Putamen (tissue), 1 donor: ENCODE measurements at regions not wholly inside any gene's neighbourhood (a gene's known extent, or its start where the extent isn't known, plus 50 kb on each side); places are given as distances from the start of the nearest gene placed in this dataset.
"Not testable (repeated sequence)": the region's sequence is repeated elsewhere in the genome, so short reads cannot be mapped to it uniquely, and the experiment has no call there.

Experiments used
- DNase-seq: peaks from one replicate; pipeline ENCODE4 v3.0.0-alpha.2; 2016; ENCODE audit warnings: low spot score

DNA sequence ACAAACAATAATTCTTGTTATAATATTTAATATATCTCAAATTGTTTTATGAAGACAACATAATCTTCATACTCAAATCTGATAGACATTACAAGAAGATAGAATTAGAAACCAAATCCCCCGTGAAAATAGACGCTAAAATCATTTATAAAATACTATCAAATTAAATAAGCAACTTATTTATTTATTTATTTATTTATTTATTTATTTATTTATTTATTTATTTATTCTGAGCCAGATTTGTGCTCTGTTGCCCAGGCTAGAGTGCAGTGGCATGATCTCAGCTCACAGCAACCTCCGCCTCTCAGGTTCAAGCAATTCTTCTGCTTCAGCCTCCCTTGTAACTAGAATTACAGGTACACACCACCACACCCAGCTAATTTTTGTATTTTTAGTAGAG is 294.9 kb upstream of the MAGEC2 start:
- DNase-seq, result no peak

DNA sequence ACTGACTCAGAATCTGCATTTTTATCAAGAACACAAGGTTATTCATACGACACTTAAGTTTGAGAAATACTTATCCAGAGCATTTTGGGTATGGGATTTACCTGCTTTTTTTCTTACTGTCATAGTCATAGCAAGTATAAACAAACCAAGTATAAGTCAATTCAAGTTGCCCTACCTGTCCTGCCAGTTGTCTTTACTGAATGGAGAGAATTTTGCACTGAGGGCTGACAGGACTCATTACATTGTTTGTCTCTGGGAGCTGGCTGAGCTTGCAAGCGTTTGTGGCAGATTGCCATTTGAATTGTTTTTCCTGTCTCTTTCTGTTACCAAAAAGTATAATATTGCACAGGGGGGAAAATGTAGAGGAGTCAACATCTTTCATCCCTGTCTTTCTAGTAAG is 278.9 kb upstream of the MAGEC2 start:
- no peak for DNase-seq

DNA sequence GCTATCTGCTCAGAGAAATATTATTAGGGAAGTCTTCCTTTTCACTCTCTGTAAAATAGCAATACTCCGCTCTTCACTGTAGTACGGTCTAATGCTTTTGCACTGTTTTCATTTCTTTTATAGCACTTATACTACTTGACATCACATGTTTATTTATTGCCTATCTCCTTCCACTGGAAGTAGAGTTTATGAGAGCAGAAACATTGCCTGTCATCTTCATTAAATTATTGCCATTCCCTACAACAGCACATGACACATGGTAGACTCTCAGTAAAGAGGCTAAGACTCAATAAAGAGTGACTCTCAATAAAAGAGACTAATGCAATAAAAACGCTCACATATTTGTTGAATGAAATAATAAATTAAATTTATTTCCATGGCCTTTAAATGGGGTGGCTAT is 241.3 kb upstream of the MAGEC2 start:
- DNase-seq, result no peak

DNA sequence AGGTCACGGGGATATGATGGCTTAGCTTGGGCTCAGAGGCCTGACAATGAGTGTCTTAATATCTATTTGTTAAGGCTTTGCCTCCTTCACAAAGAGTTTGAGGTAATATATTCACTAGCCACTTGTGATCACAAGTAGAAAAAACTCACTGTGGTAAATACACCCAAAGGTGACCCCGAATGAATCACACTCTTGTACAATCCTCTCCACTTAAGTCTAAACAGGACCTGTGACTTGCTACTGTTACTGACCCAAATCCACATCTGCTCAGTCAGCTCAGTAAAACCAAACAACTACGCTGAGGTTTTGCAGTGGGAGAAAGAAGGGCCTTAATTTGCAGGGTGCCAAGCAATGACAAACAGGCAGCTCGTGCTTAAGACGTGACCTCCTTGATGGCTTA is 223.8 kb upstream of the MAGEC2 start:
- no peak for DNase-seq

DNA sequence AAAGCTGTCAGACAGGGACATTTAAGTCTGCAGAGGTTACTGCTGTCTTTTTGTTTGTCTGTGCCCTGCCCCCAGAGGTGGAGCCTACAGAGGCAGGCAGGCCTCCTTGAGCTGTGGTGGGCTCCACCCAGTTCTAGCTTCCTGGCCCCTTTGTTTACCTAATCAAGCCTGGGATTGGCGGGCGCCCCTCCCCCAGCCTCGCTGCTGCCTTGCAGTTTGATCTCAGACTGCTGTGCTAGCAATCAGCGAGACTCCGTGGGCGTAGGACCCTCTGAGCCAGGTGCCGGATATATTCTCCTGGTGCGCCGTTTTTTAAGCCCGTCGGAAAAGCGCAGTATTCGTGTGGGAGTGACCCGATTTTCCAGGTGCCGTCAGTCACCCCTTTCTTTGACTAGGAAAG is 185.9 kb upstream of the MAGEC2 start:
- not testable (repeated sequence) for DNase-seq

DNA sequence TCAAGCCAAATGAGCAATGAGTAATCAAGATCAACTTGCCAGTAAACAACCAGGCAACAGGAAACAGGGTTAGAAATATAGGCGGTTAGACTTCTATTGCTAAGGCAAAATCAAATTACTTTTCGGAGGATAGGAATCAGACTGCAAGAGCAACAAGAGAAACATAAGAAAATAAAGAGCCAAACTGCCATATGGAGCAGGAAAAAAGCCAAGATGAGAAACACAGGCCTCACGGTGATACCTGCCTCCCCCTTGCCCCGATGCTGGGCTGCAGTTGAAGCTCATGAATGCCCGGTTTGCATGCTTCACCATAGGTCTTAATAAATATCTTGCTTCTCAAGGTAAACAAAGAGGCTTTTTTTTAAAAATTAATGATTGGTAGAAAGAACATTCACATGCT is 158.4 kb upstream of the MAGEC2 start:
- DNase-seq, result no peak

DNA sequence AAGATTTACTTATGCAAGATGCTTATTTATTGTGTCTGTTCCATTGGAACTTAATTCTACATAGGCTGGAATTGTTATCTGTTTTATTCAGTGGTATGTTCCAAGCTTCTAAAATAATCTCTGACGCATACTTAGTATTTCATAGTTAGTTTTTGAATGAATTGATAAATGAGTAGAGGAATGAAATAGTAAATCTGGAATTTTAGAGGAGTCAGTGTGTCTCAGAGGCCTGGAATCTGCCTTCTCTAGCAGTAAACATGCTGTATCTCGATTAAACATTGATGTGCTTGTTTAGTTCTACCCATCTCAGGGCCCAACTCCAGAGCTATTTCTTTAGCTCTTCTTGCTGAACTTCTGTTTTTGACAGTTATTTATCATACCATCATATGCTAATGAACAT is 154.2 kb upstream of the MAGEC2 start:
- DNase-seq, result no peak

DNA sequence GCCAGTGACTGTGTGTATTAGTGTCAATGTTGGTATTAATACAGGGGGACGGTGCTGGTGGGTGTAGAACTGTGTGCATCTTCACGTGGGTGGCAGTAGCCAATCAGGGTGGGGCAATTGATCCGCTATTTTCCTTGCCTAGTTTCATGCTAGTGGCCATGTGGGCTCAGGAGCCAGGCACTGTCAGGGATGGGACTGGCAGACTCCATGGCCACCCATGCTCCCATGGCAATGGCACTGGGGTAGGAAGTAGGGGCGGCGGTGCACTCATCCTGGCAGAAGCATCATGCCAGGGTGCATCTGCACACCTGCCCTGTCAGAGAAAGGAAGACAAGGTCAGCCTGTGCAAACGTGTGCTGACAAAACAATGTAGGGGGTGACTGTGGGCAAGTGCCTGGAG is 122.1 kb upstream of the MAGEC2 start:
- DNase-seq, result no peak

DNA sequence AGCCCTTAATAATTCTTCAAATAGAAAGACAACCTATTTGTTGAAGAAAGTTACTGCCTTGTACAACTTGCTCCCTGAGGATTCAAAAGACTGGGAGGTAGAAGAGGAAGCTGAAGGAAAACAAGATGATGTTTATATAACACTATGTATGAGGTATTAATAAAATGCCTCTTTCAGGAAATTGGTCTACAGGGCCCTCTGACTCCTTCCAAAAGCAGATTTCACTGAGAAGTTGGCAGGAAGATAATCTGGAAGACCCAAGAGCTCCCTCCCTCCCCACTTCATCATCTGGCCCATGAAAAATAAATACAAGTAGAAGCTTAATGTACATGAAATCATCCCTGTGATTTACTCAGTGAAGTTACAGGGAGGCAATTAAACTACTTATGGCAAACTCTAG is 107.5 kb upstream of the MAGEC2 start:
- no peak for DNase-seq

DNA sequence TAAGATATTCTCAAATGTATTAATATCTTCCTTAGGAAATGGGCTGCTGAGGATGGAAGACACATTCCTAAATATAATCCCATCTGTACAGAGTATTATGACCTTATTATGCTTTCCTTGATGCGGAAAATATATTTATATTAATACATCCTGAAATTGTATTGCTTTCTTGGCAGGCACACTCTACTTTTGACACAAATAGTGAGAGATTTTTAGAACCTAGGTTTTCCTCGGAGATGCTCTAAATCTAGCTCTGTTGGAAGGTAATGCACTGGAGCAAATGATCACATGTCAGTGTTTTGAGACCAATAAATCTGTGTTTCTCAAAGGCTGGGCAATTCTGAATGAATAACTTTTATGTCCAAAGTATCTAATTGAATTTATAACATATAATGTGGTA is 94.3 kb upstream of the MAGEC2 start:
- DNase-seq, result no peak

DNA sequence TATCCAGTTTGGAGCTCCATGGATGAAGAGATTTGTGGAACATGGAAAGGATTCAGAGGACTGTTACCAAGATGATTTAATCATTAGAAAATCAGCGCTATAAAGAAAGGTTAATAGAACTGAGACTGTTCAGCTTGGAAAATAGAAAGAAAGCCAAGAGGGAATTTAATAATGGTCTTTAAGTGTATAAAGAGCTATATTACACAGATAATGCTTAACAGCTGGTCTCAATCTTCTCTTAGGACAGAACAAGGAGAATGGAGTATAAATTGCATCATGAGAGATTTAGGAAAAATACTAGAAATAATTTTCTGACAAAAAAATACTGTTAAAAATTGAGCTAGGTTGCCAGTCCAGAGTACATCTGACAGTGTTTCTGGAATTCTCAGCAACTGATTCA is 91.3 kb upstream of the MAGEC2 start:
- no peak for DNase-seq

DNA sequence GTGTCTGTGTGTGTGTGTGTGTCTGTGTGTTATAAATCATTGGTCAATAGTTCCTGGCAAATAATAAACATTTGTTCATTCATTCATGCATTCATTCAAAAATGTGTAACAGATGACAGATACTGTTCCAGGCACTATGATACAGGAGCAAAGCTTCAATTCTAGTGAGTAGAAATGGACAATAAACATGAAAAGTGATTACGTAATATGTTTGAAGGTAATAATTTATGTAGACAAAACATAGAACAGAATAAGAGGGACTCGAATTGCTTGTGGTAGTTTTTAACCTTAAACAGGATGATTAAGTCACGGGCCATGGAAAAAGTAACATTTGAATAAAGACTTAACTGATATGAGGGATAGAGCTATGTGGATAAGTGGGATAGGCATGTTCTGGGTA is 90.1 kb upstream of the MAGEC2 start:
- DNase-seq, result no peak

DNA sequence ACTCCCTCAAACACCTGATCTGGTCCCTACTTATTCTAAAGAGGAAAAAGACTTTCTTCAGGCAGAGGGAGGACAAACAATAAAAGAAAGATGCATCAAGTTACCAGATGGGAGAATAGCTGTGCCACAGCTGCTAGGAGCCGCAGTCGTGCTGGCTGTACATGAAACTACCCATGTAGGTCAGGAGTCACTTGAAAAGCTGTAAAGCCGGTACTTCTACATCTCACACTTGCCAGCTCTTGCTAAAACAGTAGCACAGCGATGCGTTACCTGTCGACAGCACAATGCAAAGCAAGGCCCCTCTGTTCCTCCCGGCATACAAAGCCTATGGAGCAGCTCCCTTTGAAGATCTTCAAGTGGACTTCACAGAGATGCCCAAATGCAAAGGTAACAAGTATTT is 65.1 kb upstream of the MAGEC2 start:
- not testable (repeated sequence) for DNase-seq

DNA sequence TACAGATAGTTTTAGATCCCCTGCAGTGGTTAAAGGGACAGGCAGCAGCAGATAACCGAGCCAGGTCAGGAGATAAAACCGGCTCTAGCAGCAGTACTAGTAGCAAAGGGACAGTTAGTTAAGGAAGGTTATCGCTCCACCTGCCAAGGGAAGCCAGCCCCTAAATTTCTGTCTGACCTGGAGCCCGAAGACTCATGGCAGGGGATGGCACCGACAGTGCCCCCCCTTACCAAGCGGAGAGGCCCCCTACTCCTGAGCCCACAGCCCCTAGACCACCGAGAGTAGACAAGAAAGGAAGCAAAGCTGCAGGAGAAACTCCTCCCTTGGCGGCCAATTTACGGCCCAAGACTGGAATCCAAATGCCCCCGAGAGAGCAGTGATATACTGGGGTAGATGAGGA is 61.3 kb upstream of the MAGEC2 start:
- no peak for DNase-seq

DNA sequence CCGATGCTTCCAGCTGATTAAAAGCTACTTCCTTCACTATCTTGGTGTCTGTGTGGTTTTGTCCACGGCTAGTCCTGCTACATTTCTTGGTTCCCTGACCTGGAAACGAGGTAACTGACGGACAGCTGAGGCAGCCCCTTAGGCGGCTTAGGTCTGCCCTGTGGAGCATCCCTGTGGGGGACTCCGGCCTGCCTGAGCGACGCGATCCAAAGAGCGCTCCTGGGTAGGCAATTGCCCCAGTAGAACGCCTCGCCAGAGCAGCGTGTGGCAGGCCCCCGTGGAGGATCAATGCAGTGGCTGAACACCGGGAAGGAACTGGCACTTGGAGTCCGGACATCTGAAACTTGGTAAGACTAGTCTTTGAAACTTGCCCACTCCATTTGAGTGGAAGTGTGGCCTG is 60.5 kb upstream of the MAGEC2 start:
- not testable (repeated sequence) for DNase-seq

DNA sequence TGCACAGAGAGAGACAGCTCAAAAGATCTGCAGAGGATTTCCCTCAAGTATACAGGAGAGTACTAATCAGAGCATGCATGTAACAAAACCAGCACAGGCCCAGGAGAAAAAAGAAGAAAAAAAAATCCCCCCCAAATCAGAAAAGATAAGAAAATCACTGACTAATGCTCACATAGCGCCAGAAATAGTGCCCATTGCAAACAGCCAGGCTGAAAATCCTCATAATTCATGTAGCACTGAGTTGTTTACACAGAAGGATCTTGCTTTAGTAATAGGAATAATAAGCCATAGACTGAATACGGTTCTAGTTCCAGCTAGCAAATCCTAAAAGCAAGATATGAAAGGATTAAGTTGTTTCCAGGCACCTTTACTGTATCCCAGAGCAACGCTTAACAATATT is 51.8 kb upstream of the MAGEC2 start:
- no peak for DNase-seq
